ENCODE measurements at regions not wholly inside any gene's neighbourhood (a gene's known extent, or its start where the extent isn't known, plus 50 kb on each side); places are given as distances from the start of the nearest gene placed in this dataset.

- peaks cover 8% of the 10 kb centered on the region for H3K36me3 Mint-ChIP-seq (ENCODE audit: low read depth)
- no peak overlapping the region for H3K27ac Mint-ChIP-seq
- H3K4me1 Mint-ChIP-seq (ENCODE audit: low read depth) = peaks cover 40% of the 10 kb centered on the region
- peaks cover 12% of the 10 kb centered on the region for H3K9me3 Mint-ChIP-seq
- intact Hi-C loops (cut with micrococcal nuclease) = no loop called here
- H3K4me3 Mint-ChIP-seq = no peak overlapping the region
- no peak for DNase-seq (ENCODE audit: low spot score)
- peaks cover 6% of the 10 kb centered on the region for H3K27me3 Mint-ChIP-seq (ENCODE audit: insufficient read depth)
Measured at GRCh38 chr2:136373029-136373428, 255.1 kb upstream of the CXCR4 start.

- intact Hi-C loops (cut with micrococcal nuclease) = no loop called here
- H3K27ac Mint-ChIP-seq = no peak overlapping the region
- H3K4me3 Mint-ChIP-seq = no peak overlapping the region
- DNase-seq (ENCODE audit: low spot score) = no peak
- H3K4me1 Mint-ChIP-seq (ENCODE audit: low read depth) = peaks cover 46% of the 10 kb centered on the region
- peaks cover 9% of the 10 kb centered on the region for H3K9me3 Mint-ChIP-seq
- H3K27me3 Mint-ChIP-seq (ENCODE audit: insufficient read depth) = peaks cover 4% of the 10 kb centered on the region
- peaks cover 5% of the 10 kb centered on the region for H3K36me3 Mint-ChIP-seq (ENCODE audit: low read depth)
Measured at GRCh38 chr2:136363900-136364299, 246.0 kb upstream of the CXCR4 start.

GRCh38 chr2:136363470-136363869, 245.5 kb upstream of the CXCR4 start:
- H3K36me3 Mint-ChIP-seq (ENCODE audit: low read depth) = peaks cover 5% of the 10 kb centered on the region
- intact Hi-C loops (cut with micrococcal nuclease) = no loop called here
- peaks cover 50% of the 10 kb centered on the region for H3K4me1 Mint-ChIP-seq (ENCODE audit: low read depth)
- DNase-seq (ENCODE audit: low spot score) = no peak
- H3K4me3 Mint-ChIP-seq = no peak overlapping the region
- H3K27ac Mint-ChIP-seq = no peak overlapping the region
- peaks cover 9% of the 10 kb centered on the region for H3K9me3 Mint-ChIP-seq
- H3K27me3 Mint-ChIP-seq (ENCODE audit: insufficient read depth) = peaks cover 4% of the 10 kb centered on the region

GRCh38 chr2:136362676-136363390, 244.9 kb upstream of the CXCR4 start:
- DNase-seq (ENCODE audit: low spot score) = no peak
- H3K4me1 Mint-ChIP-seq (ENCODE audit: low read depth) = peaks cover 57% of the 10 kb centered on the region
- H3K27ac Mint-ChIP-seq = peak overlapping the region; percentile 69
- peaks cover 7% of the 10 kb centered on the region for H3K9me3 Mint-ChIP-seq
- intact Hi-C loops (cut with micrococcal nuclease) = loop anchor here (1.0 kb wide), 10 partner anchors 12 to 378 kb away; partner anchors contain the start of gene DARS1
- H3K36me3 Mint-ChIP-seq (ENCODE audit: low read depth) = peaks cover 5% of the 10 kb centered on the region
- peak overlapping the region; percentile 21 for H3K4me3 Mint-ChIP-seq
- H3K27me3 Mint-ChIP-seq (ENCODE audit: insufficient read depth) = peaks cover 4% of the 10 kb centered on the region

- intact Hi-C loops (cut with micrococcal nuclease) = no loop called here
- no peaks in the 10 kb centered on the region for H3K9me3 Mint-ChIP-seq
- no peak overlapping the region for H3K27ac Mint-ChIP-seq
- peaks cover 4% of the 10 kb centered on the region for H3K27me3 Mint-ChIP-seq (ENCODE audit: insufficient read depth)
- DNase-seq (ENCODE audit: low spot score) = no peak
- H3K4me3 Mint-ChIP-seq = no peak overlapping the region
- peaks cover 4% of the 10 kb centered on the region for H3K36me3 Mint-ChIP-seq (ENCODE audit: low read depth)
- peaks cover 57% of the 10 kb centered on the region for H3K4me1 Mint-ChIP-seq (ENCODE audit: low read depth)
Measured at GRCh38 chr2:136361521-136361920, 243.6 kb upstream of the CXCR4 start.

- Mint-ChIP-seq H3K9me3 (no peaks in the 10 kb centered on the region), H3K4me3 (no peak overlapping the region), H3K36me3 (ENCODE audit: low read depth) (peaks cover 4% of the 10 kb centered on the region), H3K4me1 (ENCODE audit: low read depth) (peaks cover 63% of the 10 kb centered on the region), H3K27me3 (ENCODE audit: insufficient read depth) (peaks cover 4% of the 10 kb centered on the region), H3K27ac (no peak overlapping the region)
- intact Hi-C loops (cut with micrococcal nuclease) = no loop called here
- DNase-seq (ENCODE audit: low spot score) = no peak
Measured at GRCh38 chr2:136360790-136361189, 242.8 kb upstream of the CXCR4 start.

GRCh38 chr2:136359121-136359965, 241.4 kb upstream of the CXCR4 start:
- peak overlapping the region; percentile 59 for H3K27ac Mint-ChIP-seq
- intact Hi-C loops (cut with micrococcal nuclease) = loop anchor here (2.0 kb wide), 1 partner anchor 15 kb away; no protein-coding TSS in a partner anchor
- H3K9me3 Mint-ChIP-seq = no peaks in the 10 kb centered on the region
- H3K27me3 Mint-ChIP-seq (ENCODE audit: insufficient read depth) = no peaks in the 10 kb centered on the region
- peaks cover 68% of the 10 kb centered on the region for H3K4me1 Mint-ChIP-seq (ENCODE audit: low read depth)
- no peak overlapping the region for H3K4me3 Mint-ChIP-seq
- DNase-seq (ENCODE audit: low spot score) = no peak
- peaks cover 2% of the 10 kb centered on the region for H3K36me3 Mint-ChIP-seq (ENCODE audit: low read depth)

- Mint-ChIP-seq H3K4me1 (ENCODE audit: low read depth) (peaks cover 63% of the 10 kb centered on the region), H3K4me3 (no peak overlapping the region), H3K27me3 (ENCODE audit: insufficient read depth) (no peaks in the 10 kb centered on the region), H3K27ac (peak overlapping the region; percentile 20), H3K9me3 (no peaks in the 10 kb centered on the region), H3K36me3 (ENCODE audit: low read depth) (peaks cover 2% of the 10 kb centered on the region)
- no peak for DNase-seq (ENCODE audit: low spot score)
- intact Hi-C loops (cut with micrococcal nuclease) = loop anchor here (2.0 kb wide), 1 partner anchor 16 kb away; no protein-coding TSS in a partner anchor
Measured at GRCh38 chr2:136358576-136358975, 240.6 kb upstream of the CXCR4 start.

- Mint-ChIP-seq H3K27ac (no peak overlapping the region), H3K4me1 (ENCODE audit: low read depth) (peaks cover 47% of the 10 kb centered on the region), H3K36me3 (ENCODE audit: low read depth) (no peaks in the 10 kb centered on the region), H3K27me3 (ENCODE audit: insufficient read depth) (no peaks in the 10 kb centered on the region), H3K4me3 (no peak overlapping the region), H3K9me3 (no peaks in the 10 kb centered on the region)
- intact Hi-C loops (cut with micrococcal nuclease) = no loop called here
- no peak for DNase-seq (ENCODE audit: low spot score)
Measured at GRCh38 chr2:136357007-136357380, 239.0 kb upstream of the CXCR4 start.

- peaks cover 41% of the 10 kb centered on the region for H3K4me1 Mint-ChIP-seq (ENCODE audit: low read depth)
- H3K36me3 Mint-ChIP-seq (ENCODE audit: low read depth) = no peaks in the 10 kb centered on the region
- H3K9me3 Mint-ChIP-seq = no peaks in the 10 kb centered on the region
- no peak overlapping the region for H3K4me3 Mint-ChIP-seq
- intact Hi-C loops (cut with micrococcal nuclease) = no loop called here
- H3K27ac Mint-ChIP-seq = no peak overlapping the region
- no peaks in the 10 kb centered on the region for H3K27me3 Mint-ChIP-seq (ENCODE audit: insufficient read depth)
- no peak for DNase-seq (ENCODE audit: low spot score)
Measured at GRCh38 chr2:136356125-136357006, 238.4 kb upstream of the CXCR4 start.

- no peak for DNase-seq (ENCODE audit: low spot score)
- peaks cover 12% of the 10 kb centered on the region for H3K9me3 Mint-ChIP-seq
- peaks cover 12% of the 10 kb centered on the region for H3K4me1 Mint-ChIP-seq (ENCODE audit: low read depth)
- no peak overlapping the region for H3K4me3 Mint-ChIP-seq
- intact Hi-C loops (cut with micrococcal nuclease) = no loop called here
- no peaks in the 10 kb centered on the region for H3K36me3 Mint-ChIP-seq (ENCODE audit: low read depth)
- no peaks in the 10 kb centered on the region for H3K27me3 Mint-ChIP-seq (ENCODE audit: insufficient read depth)
- H3K27ac Mint-ChIP-seq = no peak overlapping the region
Measured at GRCh38 chr2:136351684-136352083, 233.7 kb upstream of the CXCR4 start.

GRCh38 chr2:136347981-136348380, 230.0 kb upstream of the CXCR4 start:
- DNase-seq (ENCODE audit: low spot score) = no peak
- Mint-ChIP-seq H3K27me3 (ENCODE audit: insufficient read depth) (no peaks in the 10 kb centered on the region), H3K9me3 (peaks cover 12% of the 10 kb centered on the region), H3K4me1 (ENCODE audit: low read depth) (no peaks in the 10 kb centered on the region), H3K4me3 (no peak overlapping the region), H3K27ac (no peak overlapping the region), H3K36me3 (ENCODE audit: low read depth) (no peaks in the 10 kb centered on the region)
- intact Hi-C loops (cut with micrococcal nuclease) = no loop called here

All from activated T-helper 1 cell treated with anti-CD3 and anti-CD28 coated beads, Interleukin-12 subunit alpha, Interleukin-12 subunit beta, Interleukin-2, Interleukin-4 antibody, amounts not matched to agents 30 ng/mL and 10 ng/mL and 1 ng/mL, durations not matched to agents 14 hours and 24 hours and 36 hours (primary cell).